ENCODE measurements at regions not wholly inside any gene's neighbourhood (a gene's known extent, or its start where the extent isn't known, plus 50 kb on each side); places are given as distances from the start of the nearest gene placed in this dataset.

GRCh38 chr11:94245121-94245520 is 59.3 kb upstream of the IZUMO1R start:
- no peak for TF ChIP-seq CTCF (IDR thresholded peaks at IDR 0.05; ENCODE audit: extremely low read depth in 1 of 2, insufficient read depth in 1 of 2, low read depth in 1 of 2, low read length in 2 of 2)
- TF ChIP-seq POLR2AphosphoS5 (IDR thresholded peaks at IDR 0.05; ENCODE audit: insufficient read depth, low read depth, low read length), result no peak
- no peak for TF ChIP-seq EZH2 (IDR thresholded peaks at IDR 0.05; ENCODE audit: borderline replicate concordance, low read depth, low read length, severe bottlenecking)
- TF ChIP-seq POLR2A (IDR thresholded peaks at IDR 0.05; ENCODE audit: low read depth, low read length), result no peak
- no peak for TF ChIP-seq FOS (IDR thresholded peaks at IDR 0.05; ENCODE audit: borderline replicate concordance, insufficient read depth, low read length)
- TF ChIP-seq MYC (IDR thresholded peaks at IDR 0.05; ENCODE audit: low read depth, low read length), result no peak
- TF ChIP-seq JUN (IDR thresholded peaks at IDR 0.05; ENCODE audit: borderline replicate concordance, insufficient read depth, insufficient read length, low read depth), result no peak
- no peak for TF ChIP-seq MAX (IDR thresholded peaks at IDR 0.05; ENCODE audit: insufficient read depth, insufficient read length)
- TF ChIP-seq GATA2 (IDR thresholded peaks at IDR 0.05; ENCODE audit: insufficient read depth, insufficient read length, low read depth, low read length), result no peak

Data from endothelial cell of umbilical vein (primary cell).